SU-DHL-6 (cell line): ENCODE measurements at regions not wholly inside any gene's neighbourhood (a gene's known extent, or its start where the extent isn't known, plus 50 kb on each side); places are given as distances from the start of the nearest gene placed in this dataset.

Experiments
- EZH2phosphoT487 ChIP-seq: fragments of 200-600 bp; sonication (generic), shearing (Covaris generic); conservative IDR thresholded peaks from 2 replicates; pipeline ENCODE4 v1.6.1; 2018; ENCODE audit warnings: mild to moderate bottlenecking, antibody characterized with exemption, low read length, moderate library complexity, mixed read lengths
- TF ChIP-seq, protein P1 (sequence below): fragments of 200-600 bp; sonication (generic); IDR thresholded peaks from one replicate; pipeline ENCODE4 v1.5.1; 2017; ENCODE audit warnings: antibody characterized with exemption, mild to moderate bottlenecking, low read length, moderate library complexity; ENCODE audit not compliant: insufficient read depth, poor library complexity, severe bottlenecking

DNA sequence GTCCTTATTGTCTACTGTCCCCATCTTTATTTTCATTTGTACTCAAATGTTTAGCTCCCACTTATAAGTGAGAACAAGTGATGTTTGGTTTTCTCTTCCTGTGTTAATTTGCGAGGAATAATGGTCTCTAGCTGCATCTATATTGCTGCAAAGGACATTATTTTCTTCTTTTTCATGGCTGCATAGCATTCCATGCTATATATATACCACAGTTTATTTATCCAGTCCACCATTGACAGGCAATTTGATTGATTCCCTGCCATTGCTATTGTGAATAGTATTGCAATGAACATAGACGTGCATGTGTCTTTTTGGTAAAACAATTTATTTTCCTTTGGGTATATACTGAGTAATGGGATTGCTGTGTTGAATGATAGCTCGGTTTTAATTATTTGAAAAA is 1545.8 kb upstream of the RAG2 start:
- TF ChIP-seq, protein P1, sequence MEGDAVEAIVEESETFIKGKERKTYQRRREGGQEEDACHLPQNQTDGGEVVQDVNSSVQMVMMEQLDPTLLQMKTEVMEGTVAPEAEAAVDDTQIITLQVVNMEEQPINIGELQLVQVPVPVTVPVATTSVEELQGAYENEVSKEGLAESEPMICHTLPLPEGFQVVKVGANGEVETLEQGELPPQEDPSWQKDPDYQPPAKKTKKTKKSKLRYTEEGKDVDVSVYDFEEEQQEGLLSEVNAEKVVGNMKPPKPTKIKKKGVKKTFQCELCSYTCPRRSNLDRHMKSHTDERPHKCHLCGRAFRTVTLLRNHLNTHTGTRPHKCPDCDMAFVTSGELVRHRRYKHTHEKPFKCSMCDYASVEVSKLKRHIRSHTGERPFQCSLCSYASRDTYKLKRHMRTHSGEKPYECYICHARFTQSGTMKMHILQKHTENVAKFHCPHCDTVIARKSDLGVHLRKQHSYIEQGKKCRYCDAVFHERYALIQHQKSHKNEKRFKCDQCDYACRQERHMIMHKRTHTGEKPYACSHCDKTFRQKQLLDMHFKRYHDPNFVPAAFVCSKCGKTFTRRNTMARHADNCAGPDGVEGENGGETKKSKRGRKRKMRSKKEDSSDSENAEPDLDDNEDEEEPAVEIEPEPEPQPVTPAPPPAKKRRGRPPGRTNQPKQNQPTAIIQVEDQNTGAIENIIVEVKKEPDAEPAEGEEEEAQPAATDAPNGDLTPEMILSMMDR: no peak
- TF ChIP-seq EZH2phosphoT487: no peak
